A673 (cell line): ENCODE measurements at regions not wholly inside any gene's neighbourhood (a gene's known extent, or its start where the extent isn't known, plus 50 kb on each side); places are given as distances from the start of the nearest gene placed in this dataset.

Experiments used
- BruUV-seq: library from RNA; stranded (reverse); fragments of 400-500 nt; replicated peaks from 2 replicates; lab custom pipeline; 2021; lab: Mats Ljungman, UMichigan
- CTCF ChIA-PET: fragments of 300-600 bp; sonication (Branson Sonifier 250); formaldehyde crosslinking; loops from one replicate; lab custom pipeline; 2022; ENCODE audit warnings: antibody characterized with exemption; lab: Charles Lee
- POLR2A ChIA-PET: fragments of 300-600 bp; sonication (Branson Sonifier 250); formaldehyde crosslinking; loops from one replicate; lab custom pipeline; 2022; ENCODE audit warnings: antibody characterized with exemption; ENCODE audit not compliant: low non-redundant PET; lab: Charles Lee
- DNase-seq: peaks from one replicate; pipeline ENCODE4 v3.0.0-alpha.2; 2015; ENCODE audit warnings: low spot score
- H3K27ac ChIP-seq: fragments of 200-600 bp; sonication (generic); 2 replicates; pipeline ENCODE4 v1.5.1; 2016; ENCODE audit warnings: mixed run types, low read depth, mild to moderate bottlenecking, mixed read lengths, antibody characterized with exemption, low read length; ENCODE audit not compliant: poor library complexity, severe bottlenecking
- H3K27me3 ChIP-seq: fragments of 200-600 bp; sonication (generic); replicated peaks from 2 replicates; pipeline ENCODE4 v1.6.1; 2017; ENCODE audit warnings: mixed run types, low read depth, mild to moderate bottlenecking, mixed read lengths, antibody characterized with exemption, low read length; ENCODE audit not compliant: insufficient read depth, poor library complexity
- H3K36me3 ChIP-seq: fragments of 200-600 bp; sonication (generic); 2 replicates; pipeline ENCODE4 v1.6.1; 2016; ENCODE audit warnings: mixed run types, mild to moderate bottlenecking, mixed read lengths, antibody characterized with exemption, low read length; ENCODE audit not compliant: insufficient read depth, poor library complexity, severe bottlenecking
- H3K4me1 ChIP-seq: fragments of 200-600 bp; sonication (generic); 2 replicates; pipeline ENCODE4 v1.6.1; 2017; ENCODE audit warnings: mixed run types, mild to moderate bottlenecking, mixed read lengths, antibody characterized with exemption, low read length; ENCODE audit not compliant: insufficient read depth, poor library complexity, severe bottlenecking
- H3K4me3 ChIP-seq: fragments of 200-600 bp; sonication (generic); 2 replicates; pipeline ENCODE4 v1.5.1; 2016; ENCODE audit warnings: low read depth, mixed run types, mild to moderate bottlenecking, mixed read lengths, low read length; ENCODE audit not compliant: poor library complexity, severe bottlenecking
- H3K9me3 ChIP-seq: fragments of 200-600 bp; sonication (generic); 2 replicates; pipeline ENCODE4 v1.6.1; 2016; ENCODE audit warnings: mixed run types, low read depth, mild to moderate bottlenecking, mixed read lengths, antibody characterized with exemption, low read length; ENCODE audit not compliant: poor library complexity, severe bottlenecking
- EZH2 ChIP-seq: fragments of 200-600 bp; sonication (generic); IDR thresholded peaks from 2 replicates; pipeline ENCODE4 v1.6.1; 2017; ENCODE audit warnings: borderline replicate concordance, low read depth, mild to moderate bottlenecking, mixed read lengths, antibody characterized with exemption, low read length; ENCODE audit not compliant: poor library complexity, severe bottlenecking
- intact Hi-C: fragments of 100-400 bp; cut with micrococcal nuclease; formaldehyde crosslinking; loops from one replicate; pipeline ENCODE4 v1.10.0; 2022; ENCODE audit not compliant: unreplicated experiment
- TF ChIP-seq, protein P1 (sequence below): fragments of 300-800, 200-600 bp; sonication (generic); conservative IDR thresholded peaks from 2 replicates; pipeline ENCODE4 v1.5.1; 2017; ENCODE audit warnings: low read depth, mild to moderate bottlenecking, antibody characterized with exemption, low read length, moderate library complexity, mixed read lengths

DNA sequence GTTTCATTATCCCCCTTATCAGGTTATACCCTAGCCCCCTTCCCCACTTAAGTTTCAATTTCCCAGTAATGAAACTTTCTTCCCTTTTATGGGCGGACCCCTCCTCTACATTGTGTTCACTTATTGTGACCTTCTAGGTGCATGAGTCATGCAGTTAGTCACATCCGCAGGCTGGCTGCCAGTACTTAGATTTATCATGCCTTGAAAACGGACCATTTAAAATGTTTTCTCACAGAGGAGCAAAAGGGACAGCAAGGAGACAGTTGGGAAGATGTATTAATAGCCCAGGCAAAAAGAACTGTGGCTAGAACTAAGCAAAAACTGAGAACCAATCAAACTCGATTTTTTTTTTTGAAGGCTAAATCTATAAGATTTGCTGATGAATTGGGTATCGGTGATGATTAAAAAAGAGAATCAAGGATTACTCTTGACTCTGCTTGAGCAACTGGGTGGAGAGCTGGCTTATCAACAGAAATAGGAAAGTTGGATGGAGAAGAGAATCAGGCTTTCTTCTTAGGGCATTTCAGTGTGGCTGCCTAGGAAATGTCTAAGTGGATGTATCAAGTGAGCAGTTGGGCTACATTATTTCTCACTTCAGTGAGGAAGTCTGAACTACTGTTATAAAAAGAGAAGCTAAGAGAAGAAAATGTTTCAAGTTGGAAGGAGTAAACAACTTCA, 615.0 kb downstream of the HINT1 start:
- Histone ChIP-seq H3K4me1 (no peaks in the 10 kb centered on the region), H3K9me3 (no peaks in the 10 kb centered on the region), H3K27ac (no peak overlapping the region), H3K36me3 (no peaks in the 10 kb centered on the region), H3K4me3 (no peak overlapping the region), H3K27me3 (no peaks in the 10 kb centered on the region)
- CTCF ChIA-PET: no interaction called here
- POLR2A ChIA-PET: no interaction called here
- BruUV-seq: no TSS peak
- TF ChIP-seq, protein P1, sequence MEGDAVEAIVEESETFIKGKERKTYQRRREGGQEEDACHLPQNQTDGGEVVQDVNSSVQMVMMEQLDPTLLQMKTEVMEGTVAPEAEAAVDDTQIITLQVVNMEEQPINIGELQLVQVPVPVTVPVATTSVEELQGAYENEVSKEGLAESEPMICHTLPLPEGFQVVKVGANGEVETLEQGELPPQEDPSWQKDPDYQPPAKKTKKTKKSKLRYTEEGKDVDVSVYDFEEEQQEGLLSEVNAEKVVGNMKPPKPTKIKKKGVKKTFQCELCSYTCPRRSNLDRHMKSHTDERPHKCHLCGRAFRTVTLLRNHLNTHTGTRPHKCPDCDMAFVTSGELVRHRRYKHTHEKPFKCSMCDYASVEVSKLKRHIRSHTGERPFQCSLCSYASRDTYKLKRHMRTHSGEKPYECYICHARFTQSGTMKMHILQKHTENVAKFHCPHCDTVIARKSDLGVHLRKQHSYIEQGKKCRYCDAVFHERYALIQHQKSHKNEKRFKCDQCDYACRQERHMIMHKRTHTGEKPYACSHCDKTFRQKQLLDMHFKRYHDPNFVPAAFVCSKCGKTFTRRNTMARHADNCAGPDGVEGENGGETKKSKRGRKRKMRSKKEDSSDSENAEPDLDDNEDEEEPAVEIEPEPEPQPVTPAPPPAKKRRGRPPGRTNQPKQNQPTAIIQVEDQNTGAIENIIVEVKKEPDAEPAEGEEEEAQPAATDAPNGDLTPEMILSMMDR: no peak
- TF ChIP-seq EZH2: no peak
- intact Hi-C loops: no loop called here
- DNase-seq: peak; percentile 40

DNA sequence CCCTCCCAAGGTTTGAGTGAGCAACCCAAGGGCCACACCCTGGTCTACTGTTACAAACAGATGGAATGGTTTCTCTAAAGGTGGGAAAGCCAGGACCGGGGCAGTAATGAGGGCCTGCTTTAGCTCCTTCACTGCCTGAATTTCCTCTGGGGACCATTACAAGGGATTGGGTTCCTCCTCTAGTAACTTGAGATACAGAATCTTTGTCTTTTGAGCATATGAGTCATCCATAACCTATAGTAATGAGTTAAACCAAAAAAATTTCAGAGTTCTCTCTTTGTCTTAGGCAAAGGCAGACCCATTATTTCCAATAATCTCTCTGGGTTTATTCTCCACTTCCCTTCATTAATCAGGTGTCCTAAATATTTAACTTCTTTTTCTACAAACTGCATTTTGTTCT, 618.8 kb downstream of the HINT1 start:
- BruUV-seq: no TSS peak
- no peaks in the 10 kb centered on the region for H3K27me3 ChIP-seq
- intact Hi-C loops: no loop called here
- TF ChIP-seq EZH2: no peak
- TF ChIP-seq, protein P1: no peak
- CTCF ChIA-PET: no interaction called here
- no peaks in the 10 kb centered on the region for H3K36me3 ChIP-seq
- no peaks in the 10 kb centered on the region for H3K4me1 ChIP-seq
- POLR2A ChIA-PET: no interaction called here
- no peak overlapping the region for H3K4me3 ChIP-seq
- no peak for DNase-seq
- H3K9me3 ChIP-seq: no peaks in the 10 kb centered on the region
- no peak overlapping the region for H3K27ac ChIP-seq

- CTCF ChIA-PET: no interaction called here
- no TSS peak for BruUV-seq
Observed at GRCh38 chr5:130545291-130545690, 619.8 kb downstream of the HINT1 start.

More at GRCh38 chr5:130545291-130545690, 619.8 kb downstream of the HINT1 start:
- Histone ChIP-seq H3K4me3 (no peak overlapping the region), H3K4me1 (no peaks in the 10 kb centered on the region), H3K36me3 (no peaks in the 10 kb centered on the region), H3K27me3 (no peaks in the 10 kb centered on the region), H3K9me3 (no peaks in the 10 kb centered on the region), H3K27ac (no peak overlapping the region)
- POLR2A ChIA-PET: no interaction called here
- DNase-seq: no peak
- TF ChIP-seq, protein P1: no peak
- TF ChIP-seq EZH2: no peak
- intact Hi-C loops: no loop called here
